ENCODE measurements at regions not wholly inside any gene's neighbourhood (a gene's known extent, or its start where the extent isn't known, plus 50 kb on each side); places are given as distances from the start of the nearest gene placed in this dataset.

DNA sequence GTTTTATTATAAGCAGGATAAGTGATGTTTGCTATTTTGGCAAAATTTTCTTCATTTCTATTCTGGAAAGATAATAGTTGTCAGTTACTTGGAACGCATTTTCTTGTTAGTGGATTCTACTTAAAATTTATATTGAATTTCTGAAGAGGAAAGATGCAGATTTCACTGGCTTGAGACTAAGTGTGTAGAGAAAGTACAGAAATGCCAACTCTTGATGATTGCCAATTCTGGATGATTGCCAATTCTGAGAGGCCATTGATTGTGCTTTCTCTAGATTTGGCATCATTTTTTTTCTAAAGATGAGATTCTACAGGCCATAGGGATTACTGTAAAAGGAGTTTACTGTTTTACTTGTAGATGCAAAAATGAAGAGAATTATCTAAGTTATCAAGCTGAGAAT, 58.9 kb upstream of the CNTN3 start:
- DNase-seq, result no peak

DNA sequence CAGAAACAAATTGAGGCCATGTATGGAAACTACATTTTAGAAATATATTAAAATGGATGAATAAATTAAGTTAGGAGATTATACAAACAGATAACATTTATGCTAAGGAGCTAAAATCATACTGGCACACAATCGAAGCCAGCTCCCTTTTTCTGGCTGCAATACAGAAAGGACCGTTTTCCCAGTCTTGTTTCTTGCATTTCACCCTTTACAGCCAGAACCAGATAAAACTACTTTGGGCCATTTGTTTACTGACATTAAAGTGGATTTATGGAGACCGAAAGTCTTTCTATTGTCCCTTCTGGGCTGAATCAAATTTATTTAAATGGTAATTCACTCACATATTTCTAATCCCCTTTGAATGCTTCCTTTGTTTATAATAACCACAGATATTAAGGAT, 50.1 kb upstream of the CNTN3 start:
- DNase-seq, result no peak
